DMS53 (cell line): ENCODE measurements at regions not wholly inside any gene's neighbourhood (a gene's known extent, or its start where the extent isn't known, plus 50 kb on each side); places are given as distances from the start of the nearest gene placed in this dataset.
A peak's percentile ranks its signal among the peaks of the same experiment; 100 is the strongest.

Source experiments
- DNase-seq: peaks from one replicate; lab custom pipeline; 2025; lab: John Stamatoyannopoulos, UW

GRCh38 chr1:55326496-55327243 lies 111.5 kb upstream of the USP24 start:
- no peak for DNase-seq

DNA sequence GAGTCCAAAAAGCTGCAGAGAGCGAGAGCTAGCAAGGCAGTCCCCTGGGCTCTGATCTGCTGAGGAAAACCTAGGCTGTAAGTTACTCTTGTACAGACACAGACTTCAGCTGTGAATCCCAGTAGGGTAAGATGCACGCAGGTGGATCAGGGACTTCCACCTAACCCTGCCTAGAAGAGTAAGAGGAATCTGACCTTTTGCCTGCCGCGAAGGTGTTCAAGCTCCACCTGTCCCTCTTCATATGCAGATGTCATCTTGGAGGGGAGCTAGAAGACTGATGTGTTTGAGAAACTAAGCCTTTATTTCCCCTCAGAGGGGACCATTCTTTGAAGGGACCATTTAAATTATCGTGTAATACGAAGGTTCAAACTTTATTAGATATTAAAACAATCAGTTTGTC lies 108.6 kb upstream of the USP24 start:
- no peak for DNase-seq

GRCh38 chr1:55322842-55323241 lies 107.7 kb upstream of the USP24 start:
- no peak for DNase-seq

GRCh38 chr1:55321942-55322341 lies 106.8 kb upstream of the USP24 start:
- peak; percentile 85 for DNase-seq

DNA sequence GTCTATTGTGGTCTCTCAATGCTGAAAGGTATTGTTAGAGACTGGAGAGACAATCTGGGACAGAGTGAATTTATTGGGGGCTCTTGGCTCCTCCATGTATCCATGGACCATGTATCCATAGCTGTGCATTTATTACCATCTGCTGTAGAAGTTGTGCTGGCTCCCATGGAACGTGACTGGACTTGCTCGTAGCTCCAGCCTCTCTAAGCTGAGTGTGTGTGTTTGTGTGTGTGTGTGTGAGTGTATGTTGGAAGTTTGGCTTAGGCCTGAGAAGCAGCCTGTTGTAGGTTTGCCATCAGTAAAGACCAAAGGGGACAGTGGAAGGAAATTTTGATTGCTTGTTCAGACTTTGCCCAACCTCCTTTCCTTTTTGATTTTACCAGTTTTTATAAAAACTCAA lies 105.7 kb upstream of the USP24 start:
- peak; percentile 49 for DNase-seq

DNA sequence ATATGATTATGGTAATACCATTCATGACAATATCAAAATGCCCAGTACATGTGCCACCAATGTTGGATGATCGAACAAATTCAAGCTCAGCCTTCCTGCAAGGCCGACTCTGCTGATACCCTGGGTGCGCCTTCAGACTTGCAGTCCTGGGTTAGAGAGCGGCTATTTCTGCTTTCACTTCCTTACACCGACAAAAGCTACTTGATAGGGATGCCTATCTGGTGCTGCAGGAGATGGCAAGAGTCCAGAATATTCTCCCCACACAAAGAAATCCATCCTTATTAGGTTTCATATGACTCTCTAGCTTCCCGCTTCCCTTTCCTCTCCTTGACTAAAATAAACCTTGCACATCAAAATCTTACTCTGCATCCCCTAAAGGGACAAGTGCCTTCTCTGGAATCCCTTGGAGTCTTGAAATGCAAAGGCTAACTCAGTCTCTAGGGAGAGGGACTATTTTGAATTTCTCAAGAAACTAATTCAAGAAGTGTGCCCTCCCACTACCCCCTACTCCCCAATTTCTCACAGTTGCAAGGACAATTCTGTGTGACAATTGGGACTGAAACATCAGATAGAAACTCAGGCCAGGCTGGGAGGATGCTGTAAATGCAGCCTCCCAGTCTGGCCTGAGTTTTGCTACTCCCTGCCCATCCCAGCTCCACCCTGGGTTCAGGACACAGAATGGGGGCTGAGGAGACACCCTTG lies 103.1 kb upstream of the USP24 start:
- DNase-seq, result no peak

DNA sequence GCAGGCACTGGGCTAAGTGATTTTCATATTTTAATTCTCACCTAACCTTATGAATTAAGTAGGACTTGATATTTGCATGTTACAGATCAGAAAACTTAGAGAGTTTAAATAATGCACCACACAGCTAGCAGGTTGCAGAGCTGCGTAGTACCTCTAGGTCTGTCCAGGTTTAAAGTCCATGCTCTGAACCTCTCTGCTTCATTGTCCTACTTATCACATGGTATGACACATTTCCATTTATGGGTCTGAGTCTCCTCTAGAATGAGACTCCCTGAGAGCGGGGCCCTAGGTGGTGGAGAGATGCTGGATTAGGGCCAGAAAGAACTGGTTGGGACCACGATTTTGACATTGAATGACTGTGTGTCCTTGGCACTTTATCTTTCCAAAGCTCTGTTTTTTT lies 102.5 kb upstream of the USP24 start:
- DNase-seq, result no peak

GRCh38 chr1:55316947-55317662 lies 101.9 kb upstream of the USP24 start:
- DNase-seq, result no peak

DNA sequence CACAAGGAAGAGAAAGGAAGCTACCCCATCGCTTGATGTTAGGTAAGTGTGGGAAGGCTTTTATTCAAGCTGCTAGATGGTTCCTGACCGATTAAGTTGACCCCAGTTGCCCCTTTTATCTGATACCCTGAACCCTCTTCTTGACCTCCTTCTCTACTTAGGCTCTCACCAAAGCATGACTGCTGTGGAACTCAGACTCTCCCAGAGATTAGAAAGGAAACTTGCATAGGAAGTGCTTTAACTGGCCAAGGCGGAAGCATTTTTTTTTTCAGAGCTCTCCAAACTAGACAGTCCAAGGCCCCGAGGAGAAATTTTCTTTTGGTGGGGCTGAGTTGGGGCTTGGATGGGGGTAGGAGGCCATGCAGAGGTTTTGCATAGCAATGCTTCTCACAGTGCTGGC lies 101.3 kb upstream of the USP24 start:
- DNase-seq, result no peak

GRCh38 chr1:55315552-55315951 lies 100.4 kb upstream of the USP24 start:
- DNase-seq, result no peak

DNA sequence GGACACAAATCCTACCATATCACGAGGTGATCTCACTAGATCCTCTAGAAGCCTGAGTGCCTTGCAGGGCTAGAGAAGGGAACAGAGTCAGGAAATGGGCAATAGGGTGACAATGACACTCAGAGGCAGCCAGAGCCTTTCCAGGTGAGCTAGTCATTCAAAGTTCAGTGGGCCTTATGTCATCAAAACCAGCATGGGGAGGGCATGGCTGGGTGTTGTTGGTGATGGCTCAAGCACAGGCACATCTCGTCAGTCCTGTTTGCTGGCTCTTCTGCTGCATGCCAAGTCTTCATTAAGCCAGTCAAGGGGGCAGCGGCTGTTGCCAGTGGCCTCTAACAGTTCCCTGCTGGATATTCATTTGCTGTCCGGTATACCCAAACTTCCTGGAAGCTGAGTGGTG lies 99.6 kb upstream of the USP24 start:
- peak; percentile 56 for DNase-seq

DNA sequence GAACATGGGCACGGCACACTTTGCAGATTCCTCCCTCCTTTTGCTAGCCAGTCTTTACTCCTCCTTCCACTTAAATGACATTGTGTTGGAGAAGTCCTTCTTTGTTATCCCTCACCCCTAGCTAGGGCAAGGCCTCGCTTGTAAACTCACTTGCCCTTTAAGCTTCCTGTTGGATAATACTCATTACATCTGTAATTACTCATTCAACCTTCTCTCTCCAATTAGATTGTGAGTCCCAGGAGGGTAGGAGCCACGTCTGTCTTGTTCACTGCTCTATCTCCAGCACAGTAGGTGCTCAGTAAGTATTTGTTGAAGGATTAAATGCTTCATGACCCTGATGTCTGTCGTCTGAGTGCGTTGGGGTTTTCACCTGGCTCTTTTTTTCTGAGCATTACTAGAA lies 98.7 kb upstream of the USP24 start:
- peak; percentile 68 for DNase-seq

DNA sequence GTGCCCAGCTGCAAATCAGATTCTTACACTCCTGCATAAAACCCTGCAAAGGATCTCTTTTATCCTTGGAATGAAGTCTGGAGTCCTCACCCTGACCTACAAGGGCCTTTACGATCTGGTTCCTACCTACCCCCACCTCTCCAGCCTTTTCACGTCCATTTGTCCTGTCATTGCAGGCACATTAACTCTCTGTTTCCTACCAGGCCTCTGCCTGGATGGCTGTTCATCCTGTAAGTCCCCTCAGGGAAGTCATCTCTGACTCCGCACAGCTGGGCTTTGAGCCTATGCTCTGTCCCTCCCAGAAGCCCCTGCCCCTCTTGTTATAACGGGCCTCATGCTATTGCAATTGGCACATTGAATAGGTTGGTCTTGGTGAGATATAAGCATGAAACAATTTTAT lies 96.8 kb upstream of the USP24 start:
- no peak for DNase-seq

- DNase-seq, result no peak
These were observed 96.0 kb upstream of the USP24 start for GRCh38 chr1:55311057-55311641.

GRCh38 chr1:55310505-55310971 lies 95.4 kb upstream of the USP24 start:
- no peak for DNase-seq

DNA sequence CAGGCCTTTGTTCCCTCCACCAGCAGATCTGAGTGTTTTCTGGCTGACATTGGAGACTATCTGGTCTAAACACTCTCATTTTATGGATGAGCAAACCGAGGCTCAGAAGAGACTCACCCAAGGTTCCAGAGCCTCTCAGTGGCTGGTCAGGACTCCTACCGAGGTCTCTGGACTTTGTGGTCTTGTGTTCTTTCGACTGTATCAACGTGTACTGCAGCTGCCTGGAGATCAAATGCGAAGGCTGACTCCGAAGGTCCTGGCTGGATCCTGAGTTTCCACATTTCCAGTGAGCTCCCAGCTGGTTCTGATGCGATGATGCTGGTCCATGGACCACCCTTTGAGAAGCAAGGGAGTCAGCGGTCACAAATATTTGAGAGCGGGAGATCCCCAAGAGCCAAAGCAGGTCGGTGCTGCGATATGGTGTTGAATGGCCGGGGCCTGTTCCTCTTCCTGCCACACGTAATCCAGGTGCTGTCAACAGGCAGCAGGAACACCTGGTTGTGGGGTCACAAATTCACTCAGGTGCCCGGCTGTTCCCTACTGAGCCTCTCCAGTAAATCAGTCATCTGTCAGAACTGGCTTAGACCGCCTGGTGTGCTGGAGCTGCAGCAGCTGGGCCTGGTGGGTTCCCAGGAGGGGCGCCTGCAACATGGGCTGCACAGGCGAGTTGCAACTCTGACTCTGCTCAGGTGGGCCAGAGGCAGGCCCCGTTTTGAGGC lies 94.8 kb upstream of the USP24 start:
- no peak for DNase-seq

GRCh38 chr1:55309053-55309452 lies 93.9 kb upstream of the USP24 start:
- DNase-seq, result no peak

DNA sequence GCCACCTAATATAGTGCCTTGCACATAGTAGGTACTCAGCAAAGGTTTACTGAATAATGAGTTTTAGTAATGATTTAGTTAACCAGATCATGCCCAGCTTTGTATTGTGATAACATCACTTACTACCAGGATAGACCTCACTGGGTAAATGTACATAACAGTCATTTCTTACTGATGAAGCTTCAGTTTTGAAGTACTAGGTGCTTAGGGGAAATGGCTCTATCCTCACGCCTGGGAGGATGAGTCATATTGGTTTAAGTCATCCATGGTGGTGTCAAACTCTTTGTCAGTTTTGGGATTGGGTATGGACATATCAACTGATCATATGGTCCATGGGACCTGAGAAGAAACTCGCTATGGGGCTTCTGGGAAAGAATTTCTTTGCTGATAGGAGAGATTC lies 90.6 kb upstream of the USP24 start:
- peak; percentile 55 for DNase-seq

GRCh38 chr1:55304229-55304740 lies 89.1 kb upstream of the USP24 start:
- DNase-seq, result no peak

DNA sequence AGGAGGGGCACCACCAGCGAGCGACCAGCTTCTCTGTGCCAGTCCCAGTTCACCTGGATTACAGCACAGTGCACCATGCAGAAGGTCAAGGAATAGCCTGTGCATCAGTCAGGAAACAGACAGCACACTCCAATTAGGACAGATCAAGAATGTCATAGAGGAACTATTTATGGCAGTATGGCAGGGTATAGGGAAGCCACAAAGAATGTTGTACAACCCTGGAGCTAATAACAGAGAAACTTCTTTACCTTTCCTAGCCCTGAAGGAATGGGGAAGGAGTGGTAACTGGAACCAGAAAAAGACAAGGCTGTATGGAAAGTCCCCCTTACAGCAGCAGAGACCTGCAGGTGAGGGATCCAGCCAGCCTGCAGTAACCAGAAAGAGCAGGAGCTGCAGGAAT lies 87.8 kb upstream of the USP24 start:
- no peak for DNase-seq

DNA sequence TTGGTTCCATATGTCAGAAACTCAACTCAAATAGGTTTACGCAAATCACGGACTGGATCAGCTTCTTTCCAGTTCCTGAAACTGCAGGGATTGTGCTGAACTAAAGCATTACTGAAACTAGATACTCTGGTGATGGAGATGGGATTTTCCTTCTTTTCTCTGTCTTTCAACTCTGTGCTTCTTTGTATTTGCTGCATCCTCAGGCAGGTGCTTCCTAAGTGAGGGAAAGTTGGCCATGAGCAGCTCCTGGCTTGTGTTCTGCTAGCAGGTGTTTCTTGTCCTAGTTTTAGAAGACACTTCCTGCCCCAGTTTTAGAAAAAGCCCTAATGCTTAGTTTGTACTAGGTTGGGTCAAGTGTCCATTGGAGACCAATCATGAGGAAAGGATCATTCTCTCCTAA lies 86.7 kb upstream of the USP24 start:
- no peak for DNase-seq

DNA sequence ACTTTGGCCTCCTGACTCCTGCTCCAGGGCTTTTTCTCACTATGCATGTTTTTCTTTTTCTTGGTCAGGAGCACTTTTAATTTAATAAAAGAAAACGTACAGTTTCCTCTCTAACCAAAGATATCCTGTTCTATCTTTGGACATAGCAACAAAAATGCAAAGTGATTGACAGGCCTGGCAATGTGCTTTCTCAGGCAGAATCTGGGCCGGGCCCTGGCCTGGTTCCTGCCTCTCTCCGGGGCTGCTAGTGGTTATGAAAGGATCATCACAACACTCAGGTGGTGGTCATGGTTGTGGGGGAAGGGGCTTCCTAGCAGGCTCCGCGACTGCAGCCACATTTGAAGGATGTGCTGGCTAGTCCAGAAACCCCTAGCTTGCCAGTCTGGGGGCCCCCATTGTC lies 85.8 kb upstream of the USP24 start:
- DNase-seq, result no peak
